T47D (cell line): ENCODE measurements at regions not wholly inside any gene's neighbourhood (a gene's known extent, or its start where the extent isn't known, plus 50 kb on each side); places are given as distances from the start of the nearest gene placed in this dataset.

Experiments used
- DNase-seq, 2 experiments: peaks; one replicate each; pipeline versions ENCODE4 v3.0.0 to v3.0.0-alpha.2; 2011 to 2012; ENCODE audit warnings: low read depth in 1 of 2, low spot score in 1 of 2
- JUND ChIP-seq: IDR thresholded peaks from 2 replicates; pipeline ENCODE4 v1.6.1; 2012; ENCODE audit warnings: low read depth
- in situ Hi-C: cut with HindIII; loops from 2 replicates; pipeline ENCODE4 v1.10.0; 2016; ENCODE audit warnings: low sequenced_read_pairs, low pct_unique_long_range_greater_than_20kb

GRCh38 chr6:165229216-165229615 lies 80.2 kb downstream of the C6orf118 start:
- TF ChIP-seq JUND, result no peak
- no peak for DNase-seq
- in situ Hi-C loops, result no loop called here

DNA sequence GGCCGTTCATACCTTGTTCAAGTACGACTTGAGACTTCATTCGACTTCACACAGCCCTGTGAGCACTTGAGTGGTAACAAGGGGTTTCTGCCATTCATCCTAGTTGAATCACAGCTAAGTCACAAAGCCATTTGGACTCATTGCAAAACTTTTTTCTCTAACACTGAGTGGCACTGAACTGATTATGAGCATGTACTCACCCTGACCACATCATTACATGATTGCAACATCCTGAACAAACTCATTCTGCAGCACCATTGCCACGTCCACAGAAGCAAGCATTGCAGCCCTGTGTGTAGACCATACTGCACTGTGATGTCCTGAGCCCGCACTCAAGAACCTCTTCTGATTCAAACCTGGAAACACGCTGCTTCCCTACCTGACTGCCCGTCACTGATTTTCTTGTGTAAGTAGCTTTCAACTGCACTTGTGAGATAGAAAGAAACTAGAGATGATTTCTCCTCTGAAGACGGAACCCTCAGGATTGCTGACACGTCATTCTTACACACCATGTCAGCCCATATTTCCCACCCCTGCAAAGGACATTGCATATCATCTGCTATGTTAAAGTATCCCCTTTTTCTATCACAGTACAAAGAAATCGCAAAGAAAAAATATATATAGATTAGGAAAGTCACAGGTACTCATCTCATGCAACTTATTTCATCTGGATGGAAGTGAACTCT lies 81.6 kb downstream of the C6orf118 start:
- in situ Hi-C loops, result no loop called here
- DNase-seq, result no peak
- TF ChIP-seq JUND, result no peak

DNA sequence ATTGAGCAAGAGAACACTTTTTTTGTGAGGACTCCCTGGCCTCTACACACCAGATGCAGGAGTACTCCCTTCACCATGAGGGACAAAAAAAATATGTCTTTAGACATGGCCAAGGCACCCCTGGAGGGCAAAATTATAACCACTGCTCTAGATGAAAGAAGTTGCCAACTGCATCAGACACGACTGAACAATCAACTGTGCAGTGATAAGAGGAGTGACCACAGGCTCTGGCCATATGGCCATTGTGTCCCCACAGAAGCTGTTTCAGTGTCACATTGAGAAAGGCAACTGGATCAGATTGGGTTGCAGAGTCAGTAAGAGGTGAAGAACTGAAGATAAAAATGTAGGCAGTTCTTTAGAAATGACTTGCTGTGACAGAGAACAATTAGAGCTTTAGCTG lies 85.7 kb downstream of the C6orf118 start:
- in situ Hi-C loops, result no loop called here
- DNase-seq, result no peak
- no peak for TF ChIP-seq JUND

GRCh38 chr6:165223101-165223500 lies 86.3 kb downstream of the C6orf118 start:
- in situ Hi-C loops, result no loop called here
- TF ChIP-seq JUND, result no peak
- DNase-seq, result no peak

GRCh38 chr6:165222315-165223025 lies 86.9 kb downstream of the C6orf118 start:
- TF ChIP-seq JUND, result no peak
- no peak for DNase-seq
- in situ Hi-C loops, result no loop called here

GRCh38 chr6:165220045-165220444 lies 89.4 kb downstream of the C6orf118 start:
- DNase-seq, result no peak
- no peak for TF ChIP-seq JUND
- in situ Hi-C loops, result no loop called here

DNA sequence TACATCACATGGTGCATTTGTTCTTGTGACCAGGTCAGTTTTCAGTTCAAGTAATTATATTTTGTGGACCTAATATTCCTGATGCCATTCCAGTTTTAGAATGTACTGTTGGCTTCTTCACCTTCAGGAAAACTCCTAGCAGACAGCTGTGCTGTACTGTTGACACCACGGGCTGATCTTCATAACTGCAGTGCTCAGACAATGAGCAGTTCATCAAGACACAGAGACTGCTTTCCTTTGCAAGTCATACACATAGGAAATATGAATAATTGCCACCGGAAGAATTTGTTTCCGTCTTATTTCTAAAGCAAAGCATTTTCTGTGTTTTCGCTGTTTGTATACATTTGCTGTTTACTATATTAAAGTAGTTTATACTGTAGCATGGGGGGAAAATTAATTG lies 89.8 kb downstream of the C6orf118 start:
- TF ChIP-seq JUND, result no peak
- in situ Hi-C loops, result no loop called here
- no peak for DNase-seq

DNA sequence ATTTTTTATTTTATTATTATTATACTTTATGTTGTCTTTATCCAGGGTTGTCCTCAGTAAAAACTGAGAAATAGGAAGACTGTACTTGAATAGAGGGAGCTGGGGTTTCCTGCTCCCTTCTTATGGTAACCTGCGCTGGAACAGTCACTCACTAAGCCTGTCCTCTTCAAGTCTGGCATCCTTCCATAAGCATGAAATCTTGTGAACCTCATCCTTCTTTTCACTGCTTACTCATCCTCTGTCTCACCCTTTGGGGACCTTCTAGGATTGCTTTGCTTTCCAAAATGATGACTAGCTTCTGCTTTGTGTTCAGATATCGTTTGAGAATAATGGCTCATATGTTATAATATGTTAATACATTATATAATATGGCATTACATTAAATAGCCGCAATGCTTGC lies 90.6 kb downstream of the C6orf118 start:
- in situ Hi-C loops, result no loop called here
- DNase-seq, result no peak
- no peak for TF ChIP-seq JUND

DNA sequence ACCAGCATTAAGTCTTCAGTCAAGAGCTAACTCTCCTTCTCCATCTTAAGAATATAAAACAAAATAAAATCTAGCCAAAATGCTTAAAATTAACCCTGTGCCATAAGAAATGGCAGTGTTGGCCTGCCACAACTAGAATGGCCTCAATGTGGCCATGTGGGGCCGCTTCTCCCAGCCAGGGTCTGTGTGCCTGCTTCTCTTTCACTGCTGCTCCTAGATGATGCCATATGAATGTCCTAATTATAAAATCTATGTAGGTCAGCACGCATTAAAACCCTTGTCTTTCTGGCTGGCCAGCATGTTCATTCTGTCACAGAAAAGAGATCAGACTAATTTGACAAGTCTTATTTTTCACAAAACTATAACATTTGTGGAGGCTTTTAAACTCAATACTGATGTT lies 102.6 kb downstream of the C6orf118 start:
- no peak for TF ChIP-seq JUND
- in situ Hi-C loops, result no loop called here

DNA sequence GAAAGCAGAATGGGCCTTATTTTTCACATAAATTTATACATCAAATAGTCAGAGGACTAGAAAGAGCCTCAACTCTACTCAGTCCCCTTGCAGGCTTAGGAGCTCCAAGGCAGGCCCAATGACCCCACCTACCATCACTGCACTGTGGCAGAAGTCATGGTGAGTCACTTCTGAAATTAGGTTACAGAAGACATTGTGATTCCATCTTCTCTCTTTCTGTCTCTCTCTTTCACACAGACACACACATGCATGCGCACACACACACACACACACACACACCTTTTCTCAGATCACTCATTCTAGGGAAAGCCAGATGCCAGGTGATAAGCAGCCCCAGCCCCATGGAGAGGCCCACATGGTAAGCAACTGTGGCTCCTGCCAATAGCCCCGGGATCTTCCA lies 103.8 kb downstream of the C6orf118 start:
- no peak for TF ChIP-seq JUND
- in situ Hi-C loops, result no loop called here
- no peak for DNase-seq

More for the DNA sequence above, 102.6 kb downstream of the C6orf118 start:
- DNase-seq, result no peak

DNA sequence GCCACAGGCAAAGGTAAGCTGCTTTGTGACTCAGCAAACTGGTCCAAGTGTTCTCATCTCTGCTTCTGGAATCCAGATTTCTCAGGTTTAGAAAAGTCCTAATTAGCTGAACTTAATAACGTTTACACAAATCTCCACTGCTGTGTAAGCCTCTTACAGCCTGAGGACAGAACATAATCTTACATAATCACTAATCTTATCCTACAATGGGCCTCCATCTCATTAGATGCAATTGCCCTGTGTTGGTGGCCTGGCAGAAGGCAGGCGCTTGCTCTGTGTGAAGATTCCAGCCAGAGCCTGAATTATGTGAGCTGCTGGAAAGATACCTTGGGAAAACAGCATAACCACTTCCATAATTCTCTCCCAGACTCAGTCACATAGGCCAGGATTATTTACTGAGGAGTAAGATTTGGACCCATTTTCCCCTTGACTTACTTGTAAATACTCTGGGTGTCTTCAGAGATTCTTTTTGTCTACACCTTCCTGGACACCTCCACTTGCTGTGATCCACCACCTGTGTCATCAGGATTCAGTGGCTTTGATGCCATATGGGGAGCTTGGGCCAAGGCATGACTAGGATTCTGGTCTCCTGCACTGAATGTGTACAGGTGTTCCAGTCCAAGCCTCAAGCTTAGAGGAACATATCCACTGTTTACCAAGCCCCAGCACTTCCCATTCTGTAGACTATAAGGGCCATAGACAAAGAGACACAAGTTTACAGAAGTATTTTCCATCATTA lies 104.4 kb downstream of the C6orf118 start:
- in situ Hi-C loops, result no loop called here
- no peak for DNase-seq
- no peak for TF ChIP-seq JUND

DNA sequence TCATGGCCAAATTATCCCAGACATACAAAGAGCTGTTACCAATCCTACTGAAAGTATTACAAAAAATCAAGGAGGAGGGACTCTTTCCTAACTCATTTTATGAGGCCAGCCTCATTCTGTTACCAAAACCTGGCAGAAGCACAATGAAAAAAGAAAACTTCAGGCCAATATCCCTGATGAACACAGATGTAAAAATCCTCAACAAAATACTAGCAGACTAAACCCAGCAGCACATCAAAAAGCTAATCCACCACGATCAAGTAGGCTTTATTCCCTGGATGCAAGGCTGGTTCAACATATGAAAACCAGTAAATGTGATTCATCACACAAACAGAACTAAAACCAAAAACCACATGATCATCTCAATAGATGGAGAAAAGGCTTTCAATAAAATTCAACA lies 109.2 kb downstream of the C6orf118 start:
- no peak for TF ChIP-seq JUND
- in situ Hi-C loops, result no loop called here
- no peak for DNase-seq

DNA sequence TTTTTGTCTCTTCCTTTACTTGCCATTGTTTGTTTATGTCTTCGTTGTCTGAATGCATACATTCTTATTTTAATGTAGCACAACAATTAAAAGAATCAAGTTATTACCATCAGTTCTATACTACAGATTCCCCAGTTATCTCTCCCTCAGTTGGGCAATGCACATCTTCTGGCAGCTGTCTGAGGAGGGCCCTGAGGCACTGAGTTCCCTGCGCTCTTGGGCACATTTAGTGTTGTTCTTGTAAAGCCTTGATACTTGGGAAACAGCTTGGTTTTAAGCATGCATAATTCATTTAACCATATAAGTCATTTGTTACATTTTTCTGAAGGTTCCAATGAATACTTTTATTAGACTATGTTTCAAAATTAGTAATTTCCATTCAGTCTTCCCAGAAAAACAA lies 117.9 kb downstream of the C6orf118 start:
- DNase-seq, result no peak
- TF ChIP-seq JUND, result no peak
- in situ Hi-C loops, result no loop called here
